RPMI8226 (cell line): ENCODE measurements at regions not wholly inside any gene's neighbourhood (a gene's known extent, or its start where the extent isn't known, plus 50 kb on each side); places are given as distances from the start of the nearest gene placed in this dataset.

ENCODE experiments used
- DNase-seq: peaks from one replicate; pipeline ENCODE4 v3.0.0-alpha.2; 2015

DNA sequence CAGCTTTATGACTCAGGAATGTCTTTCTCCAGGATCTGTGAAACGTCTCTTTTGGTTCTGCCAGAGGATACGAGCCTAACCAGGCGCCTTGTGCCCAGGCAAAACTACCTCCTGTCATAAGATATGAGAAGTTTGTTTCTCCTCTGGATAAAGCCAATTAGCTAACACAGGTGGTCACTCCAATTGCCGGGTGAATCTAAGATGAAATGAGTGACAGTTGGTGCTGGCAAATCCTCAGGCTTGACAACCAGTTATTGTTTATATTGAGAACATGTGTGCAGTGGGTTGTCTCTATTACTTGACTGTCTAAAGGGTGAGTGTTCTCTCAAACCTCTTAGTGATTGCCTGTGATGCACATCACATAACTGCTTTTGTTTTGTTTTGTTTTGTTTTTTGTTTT lies 449.1 kb downstream of the XPNPEP1 start:
- no peak for DNase-seq

DNA sequence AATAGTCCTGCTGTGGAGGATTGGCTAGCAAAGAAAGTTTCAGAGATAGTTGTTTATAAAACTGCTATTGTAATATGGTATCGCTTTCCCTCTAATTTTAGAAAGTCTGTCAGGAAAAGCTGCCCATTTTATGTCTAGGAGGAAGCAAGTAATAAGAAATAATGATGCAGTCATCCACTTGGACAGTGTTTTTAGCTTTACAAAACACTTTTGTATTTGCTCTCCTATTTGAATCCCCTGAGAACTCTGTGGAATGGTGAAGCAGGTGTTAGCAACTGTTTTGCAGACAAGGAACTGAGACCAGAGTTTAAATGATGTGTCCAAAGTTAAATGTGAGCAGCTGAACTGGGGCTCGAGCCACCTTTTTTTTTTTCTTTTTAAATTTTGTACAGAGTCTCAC lies 455.8 kb downstream of the XPNPEP1 start:
- no peak for DNase-seq

DNA sequence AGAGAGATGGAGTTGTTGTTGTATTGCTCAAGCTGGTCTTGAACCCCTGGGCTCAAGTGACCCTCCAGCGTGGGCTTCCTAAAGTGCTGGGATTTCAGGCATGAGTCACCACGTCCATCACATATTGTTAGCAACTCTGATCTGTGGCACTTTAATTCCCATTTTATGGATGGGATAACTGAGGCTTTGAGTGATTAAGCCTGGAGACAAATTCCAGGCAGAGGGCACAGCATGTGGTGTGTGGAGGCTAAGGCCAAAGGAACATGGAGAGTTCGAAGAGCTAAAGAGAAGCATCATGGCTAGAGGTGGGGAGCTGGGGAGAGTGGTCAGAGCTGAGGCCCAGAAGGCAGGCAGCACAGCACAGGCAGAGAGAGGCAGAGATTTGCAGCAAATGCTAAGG lies 458.4 kb downstream of the XPNPEP1 start:
- DNase-seq: no peak

DNA sequence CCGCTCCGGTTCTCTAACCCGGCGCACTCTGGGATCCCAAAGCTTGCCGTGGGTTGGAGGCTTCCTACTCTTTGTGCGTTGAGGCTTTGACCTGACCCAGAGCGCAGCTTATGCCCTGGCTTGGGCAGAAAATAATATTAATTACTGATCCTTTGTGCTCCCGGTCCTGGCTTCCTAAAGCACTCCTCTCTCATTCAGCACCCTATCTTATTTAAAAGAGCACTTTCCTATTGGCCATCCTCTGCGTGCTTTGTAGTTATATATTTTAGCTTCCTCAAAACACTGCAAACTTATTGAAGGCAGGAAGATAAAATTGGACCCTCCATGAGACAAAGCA lies 466.0 kb downstream of the XPNPEP1 start:
- DNase-seq: no peak

DNA sequence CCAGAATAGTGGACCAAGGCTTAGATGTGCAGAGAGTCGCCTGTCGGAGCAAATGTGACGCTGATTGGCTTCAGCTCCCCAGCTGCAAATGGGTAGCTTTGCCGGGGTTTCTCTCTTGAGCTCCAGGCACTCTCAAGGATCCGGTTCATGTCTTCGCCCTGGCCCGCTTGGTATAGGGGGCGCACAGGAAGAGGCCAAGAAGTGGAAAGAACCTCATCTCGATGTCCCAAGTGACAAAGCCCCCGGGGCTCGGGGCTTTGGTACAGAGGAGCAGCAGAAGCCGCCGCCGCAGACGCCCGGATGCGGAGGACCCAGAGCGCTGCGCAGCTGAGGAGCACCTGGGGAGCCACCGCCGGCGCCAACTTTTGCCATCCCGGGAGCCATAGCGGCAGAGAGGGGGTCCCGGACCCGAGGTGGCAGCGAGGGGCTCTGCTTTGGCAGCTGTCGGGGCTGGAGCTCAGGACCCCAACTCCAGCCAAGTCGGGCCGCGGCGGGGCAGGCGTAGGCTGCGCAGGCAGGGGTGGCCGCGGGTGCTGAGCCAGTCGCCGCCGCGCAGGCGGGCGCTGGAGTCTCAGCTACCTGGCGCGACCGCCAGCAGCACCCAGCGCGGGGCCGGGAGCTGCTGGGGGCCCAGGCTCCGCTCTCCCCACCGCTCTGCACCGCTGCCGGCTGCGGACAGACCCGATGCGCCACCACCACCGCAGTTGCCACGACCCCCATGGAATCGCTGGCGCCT lies 466.6 kb downstream of the XPNPEP1 start:
- no peak for DNase-seq

DNA sequence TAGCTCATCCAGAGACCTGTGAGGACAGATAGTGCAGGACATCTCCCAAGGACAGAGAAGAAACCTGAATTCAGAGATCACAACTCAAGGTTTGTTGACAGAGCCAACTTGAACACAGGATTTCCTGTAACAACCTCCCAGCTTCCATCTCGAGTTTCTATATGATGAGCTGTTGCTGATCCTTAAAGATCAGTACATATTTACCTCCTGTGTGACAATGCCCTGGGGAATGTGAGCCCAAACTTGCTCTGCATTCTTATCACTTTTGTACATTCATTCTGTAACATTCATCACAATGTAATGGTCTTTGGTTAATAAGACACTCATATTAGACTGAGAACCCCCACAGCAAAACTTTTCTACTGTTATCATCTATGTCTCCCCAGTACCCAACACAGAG lies 468.6 kb downstream of the XPNPEP1 start:
- no peak for DNase-seq

DNA sequence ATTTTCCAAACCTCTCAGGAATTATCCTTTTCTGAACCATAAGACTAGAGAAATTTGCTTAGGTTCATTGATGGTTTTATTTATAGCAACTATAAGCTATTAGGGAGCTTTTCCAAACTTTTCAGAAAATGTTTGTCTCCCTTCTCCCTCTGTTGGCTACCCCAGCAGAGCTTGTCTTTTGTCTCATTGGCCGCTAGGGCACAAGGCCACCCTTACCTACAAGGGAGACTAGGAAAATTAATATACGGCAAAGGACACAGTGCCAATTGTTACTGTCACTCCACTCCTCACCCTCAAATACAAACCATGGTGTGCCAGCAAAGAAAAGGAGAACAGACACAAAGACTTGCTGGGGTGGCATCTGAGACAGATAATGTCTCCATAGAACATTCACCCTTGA lies 471.4 kb downstream of the XPNPEP1 start:
- no peak for DNase-seq

DNA sequence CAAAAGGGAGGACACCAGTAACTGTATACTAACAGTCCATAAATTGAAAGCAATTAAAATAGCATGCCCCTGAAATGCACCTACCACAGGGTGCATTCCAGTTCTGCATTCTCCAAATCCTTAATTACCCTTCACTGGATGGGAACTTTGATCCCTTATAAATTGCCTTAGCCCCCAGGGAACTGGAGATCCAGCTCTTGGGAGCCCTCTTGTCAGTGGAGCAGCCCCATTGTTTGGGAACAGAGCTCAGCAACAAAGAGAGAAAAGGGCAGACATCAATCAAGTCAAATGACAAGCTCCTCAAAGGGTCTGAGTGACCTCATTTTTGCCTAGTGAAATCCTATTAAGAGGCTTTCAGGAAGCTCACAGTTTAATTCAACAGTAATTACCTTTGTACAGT lies 472.6 kb downstream of the XPNPEP1 start:
- no peak for DNase-seq

DNA sequence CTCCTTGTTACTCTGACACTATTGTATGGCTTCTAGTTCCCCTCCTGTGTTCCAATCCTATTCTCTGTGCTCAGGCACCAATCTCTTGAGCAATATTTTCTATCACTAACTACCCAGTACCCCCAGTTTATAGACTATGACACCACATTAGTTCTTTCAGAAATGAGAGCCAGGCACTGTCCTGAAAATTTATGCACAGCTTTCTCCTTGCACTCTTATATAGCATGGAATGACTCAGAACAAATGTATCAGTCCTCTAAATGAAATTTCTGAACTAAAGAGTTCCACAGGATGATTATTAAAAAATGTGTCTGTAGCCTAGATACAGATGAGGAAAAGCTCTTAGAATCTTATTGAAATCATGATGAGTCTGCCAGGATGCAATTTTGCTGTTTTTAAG lies 489.9 kb downstream of the XPNPEP1 start:
- DNase-seq: no peak

DNA sequence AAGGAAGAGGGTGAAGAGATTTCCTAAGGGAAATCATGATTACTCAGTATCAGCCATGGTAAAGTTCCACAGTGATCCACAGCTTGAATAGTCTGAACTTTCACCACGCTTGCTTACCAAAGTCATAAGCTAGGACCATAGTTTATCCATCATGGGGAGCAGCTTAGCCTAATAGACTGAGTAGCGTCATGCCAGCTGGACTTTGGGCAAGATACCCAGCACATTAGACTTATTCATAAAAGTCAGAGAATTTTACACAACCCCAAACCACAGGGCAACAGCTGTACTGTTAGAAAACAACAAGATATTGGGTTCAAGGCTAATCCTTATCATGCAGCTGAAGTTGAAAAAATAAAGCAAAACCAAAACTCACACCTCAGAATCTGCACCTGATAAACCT lies 491.0 kb downstream of the XPNPEP1 start:
- no peak for DNase-seq

DNA sequence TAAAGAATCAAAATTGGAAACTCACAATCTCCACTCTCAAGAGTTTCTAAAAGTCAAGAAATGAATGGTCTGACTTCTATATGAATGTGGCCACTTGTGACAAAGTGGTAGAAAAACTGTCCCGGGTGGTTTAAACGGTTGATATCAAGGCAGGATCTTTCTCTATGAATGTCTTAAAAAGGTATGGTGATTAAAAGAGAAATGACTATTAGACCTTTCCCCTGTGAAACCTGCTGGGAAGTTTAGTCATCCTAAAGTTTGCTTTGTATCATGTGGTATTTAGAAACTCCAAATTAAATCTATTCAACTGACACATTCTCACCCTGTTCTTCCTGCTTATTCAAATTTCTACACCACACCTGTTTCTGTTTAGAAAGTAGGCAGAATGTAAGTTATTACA lies 492.5 kb downstream of the XPNPEP1 start:
- DNase-seq: no peak

DNA sequence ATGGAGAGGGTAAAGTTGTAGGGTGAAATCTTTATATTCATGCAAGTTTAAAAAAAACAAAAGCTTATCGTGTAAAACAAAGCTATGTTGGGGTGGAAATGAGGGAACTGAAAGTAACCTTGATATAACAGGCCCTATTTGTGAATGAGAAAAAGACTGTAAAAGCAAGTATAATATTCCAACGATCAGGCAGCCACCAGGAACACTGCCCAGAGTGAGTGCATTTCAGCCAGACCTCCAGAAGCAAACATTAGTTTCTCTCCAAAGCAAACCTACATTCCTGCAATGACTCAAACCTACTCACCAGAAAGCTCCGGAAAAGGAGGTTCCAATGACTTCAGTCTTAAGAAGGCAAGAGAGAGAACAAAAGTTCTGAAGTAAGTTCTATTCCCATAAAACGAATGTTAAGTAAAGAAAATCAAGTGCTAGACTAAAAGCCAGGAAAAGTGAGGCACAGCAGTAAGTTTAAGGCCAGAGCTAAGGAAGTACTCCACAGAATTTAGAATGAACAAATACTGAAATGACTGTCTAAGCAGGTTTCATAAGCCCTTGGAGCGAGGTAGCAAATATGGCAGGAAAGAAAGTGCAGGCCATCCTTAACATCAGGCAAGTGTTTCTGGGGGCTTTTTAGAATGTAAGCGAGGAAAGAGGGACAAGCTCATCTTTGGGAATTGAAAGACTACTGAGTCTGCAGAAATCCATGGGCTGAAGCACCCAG lies 493.1 kb downstream of the XPNPEP1 start:
- no peak for DNase-seq

DNA sequence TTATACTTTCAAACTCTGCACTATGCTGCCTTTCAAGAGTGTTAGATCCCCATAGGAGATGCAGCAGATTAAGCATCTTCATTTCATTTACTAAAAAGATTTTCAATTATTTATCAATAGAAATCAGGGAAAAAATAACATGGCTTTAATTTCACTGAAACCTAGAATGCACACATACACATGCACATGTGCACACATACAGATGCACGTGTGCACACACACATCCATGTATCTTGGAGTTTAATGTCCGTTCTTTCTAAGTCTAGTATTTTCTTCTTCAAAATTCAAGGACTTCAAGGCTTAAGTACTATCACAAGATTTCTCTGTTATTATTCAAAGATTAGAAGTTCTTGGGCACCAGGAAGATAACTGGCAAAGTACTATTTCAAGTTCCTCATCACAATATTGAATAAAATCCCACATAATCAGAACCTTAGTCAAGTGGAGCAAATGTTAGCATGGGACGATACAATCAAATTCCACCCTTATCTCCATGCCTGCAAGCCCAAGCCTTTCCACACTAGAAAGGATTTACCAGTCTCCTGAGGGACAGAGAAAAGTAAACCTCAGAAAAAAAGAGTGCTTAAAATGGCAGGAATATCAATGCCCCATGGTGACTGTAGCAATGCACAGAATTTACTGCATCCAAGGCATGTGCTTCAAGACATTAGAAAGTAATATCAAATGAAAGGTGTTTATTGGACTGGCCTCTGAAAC lies 494.4 kb downstream of the XPNPEP1 start:
- no peak for DNase-seq

DNA sequence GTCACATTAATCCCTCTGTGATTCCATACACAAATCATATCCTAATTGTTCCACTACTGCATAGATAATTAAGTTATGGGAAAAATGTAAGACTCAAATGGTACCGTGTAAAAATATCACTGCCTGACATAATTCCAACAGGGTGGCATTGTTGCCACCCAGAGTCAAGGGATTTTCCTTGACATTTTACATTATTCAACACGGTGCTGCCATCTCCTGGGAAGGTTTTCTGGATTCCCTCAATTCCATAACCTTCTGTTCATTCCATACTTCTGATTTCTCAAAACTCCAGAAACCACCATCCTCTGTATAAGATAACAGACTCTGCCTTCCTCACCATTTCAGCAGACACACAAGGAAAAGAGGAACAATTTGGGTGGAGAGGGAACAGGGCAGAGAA lies 495.9 kb downstream of the XPNPEP1 start:
- DNase-seq: no peak

DNA sequence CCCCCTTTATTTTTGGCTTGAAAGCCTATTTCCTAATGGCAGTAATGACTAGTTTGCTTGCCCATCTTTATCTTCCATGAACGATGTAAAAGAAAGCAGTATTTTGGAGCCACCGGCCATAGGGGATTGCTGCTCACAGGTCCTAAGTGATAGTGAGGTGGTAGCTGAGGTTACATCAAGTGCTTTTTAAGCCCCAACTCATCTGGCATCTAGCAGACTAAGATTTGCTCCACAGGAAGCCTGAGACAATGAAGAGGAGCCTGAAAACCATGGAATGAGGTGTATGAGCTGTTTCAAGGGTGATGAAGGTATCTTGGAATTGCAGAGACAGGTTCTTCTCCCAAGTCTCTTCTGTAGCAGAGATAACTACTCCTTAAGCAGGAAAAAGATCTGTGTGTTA lies 496.3 kb downstream of the XPNPEP1 start:
- no peak for DNase-seq

DNA sequence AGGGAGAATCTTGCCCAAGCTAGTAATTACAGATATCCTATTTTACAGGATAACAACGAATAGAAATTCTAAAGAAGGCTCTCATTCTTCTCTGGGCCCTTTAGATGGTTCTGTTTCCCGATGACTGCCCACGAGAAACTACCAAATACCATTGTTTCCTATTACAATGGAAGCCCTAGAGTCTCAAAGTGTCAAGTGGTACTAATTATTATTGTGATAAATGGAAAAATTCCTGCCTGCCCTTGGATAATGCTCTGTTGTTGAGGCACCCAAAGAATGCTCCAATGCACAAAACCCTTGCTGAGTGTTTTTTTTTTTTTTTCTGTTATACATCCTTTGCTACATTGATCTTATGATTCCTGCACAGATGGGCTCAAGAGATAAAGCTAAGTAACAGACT lies 504.5 kb downstream of the XPNPEP1 start:
- no peak for DNase-seq

DNA sequence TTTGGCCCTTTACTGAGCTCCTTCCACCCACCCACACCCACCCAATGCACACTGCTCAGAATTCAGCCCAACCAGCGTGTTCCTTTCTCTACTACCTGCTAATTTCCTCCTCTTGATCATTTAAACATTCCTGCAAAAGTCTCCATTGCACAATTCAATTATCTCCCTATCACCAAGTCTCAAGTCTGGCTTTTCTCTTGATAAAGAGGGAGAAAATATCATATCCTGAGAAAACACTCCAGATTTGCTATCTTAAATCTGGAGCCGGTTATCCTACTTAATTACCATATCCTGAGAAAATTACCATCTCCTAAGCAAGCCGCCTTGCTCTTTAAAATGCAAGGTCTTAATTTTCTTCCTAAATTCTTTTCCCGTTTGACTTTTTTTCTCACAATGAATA lies 505.5 kb downstream of the XPNPEP1 start:
- no peak for DNase-seq

DNA sequence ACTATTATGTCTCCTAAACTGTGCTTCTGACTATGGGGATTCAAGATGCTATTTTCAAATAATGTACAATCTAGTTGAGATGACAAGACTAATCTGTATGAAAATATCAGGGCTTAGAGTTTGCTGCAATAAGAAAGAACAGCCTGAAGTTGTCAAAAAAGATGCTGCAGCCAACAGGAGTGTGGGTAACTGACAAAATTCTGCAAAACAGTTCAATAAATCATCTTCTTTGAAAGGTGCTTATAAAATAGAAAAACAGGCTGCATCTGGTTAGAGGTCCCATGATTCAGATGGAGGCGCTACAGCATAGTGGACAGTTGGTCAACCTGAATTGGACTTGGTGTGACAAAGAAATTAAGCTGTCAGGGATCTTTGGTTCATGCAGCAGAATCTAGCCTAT lies 511.0 kb downstream of the XPNPEP1 start:
- no peak for DNase-seq

DNA sequence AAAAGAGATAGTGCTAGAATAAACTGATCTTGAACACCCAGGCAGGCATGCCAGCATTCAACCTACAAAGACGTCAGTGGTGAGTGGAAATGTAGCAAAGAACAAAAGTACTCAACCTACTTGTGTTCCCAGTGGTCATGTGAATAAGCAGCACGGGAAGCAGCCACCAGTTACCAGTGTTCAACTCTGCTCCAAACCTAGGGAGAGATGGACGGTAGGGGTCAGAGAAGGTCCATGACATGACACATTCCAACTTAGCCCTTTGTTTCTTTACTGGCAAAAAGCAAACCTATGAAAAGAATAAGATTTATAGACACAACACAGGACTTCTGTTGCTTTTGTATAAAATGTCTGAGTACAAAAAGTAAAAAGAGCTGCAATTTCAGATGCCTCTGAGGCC lies 511.4 kb downstream of the XPNPEP1 start:
- no peak for DNase-seq

DNA sequence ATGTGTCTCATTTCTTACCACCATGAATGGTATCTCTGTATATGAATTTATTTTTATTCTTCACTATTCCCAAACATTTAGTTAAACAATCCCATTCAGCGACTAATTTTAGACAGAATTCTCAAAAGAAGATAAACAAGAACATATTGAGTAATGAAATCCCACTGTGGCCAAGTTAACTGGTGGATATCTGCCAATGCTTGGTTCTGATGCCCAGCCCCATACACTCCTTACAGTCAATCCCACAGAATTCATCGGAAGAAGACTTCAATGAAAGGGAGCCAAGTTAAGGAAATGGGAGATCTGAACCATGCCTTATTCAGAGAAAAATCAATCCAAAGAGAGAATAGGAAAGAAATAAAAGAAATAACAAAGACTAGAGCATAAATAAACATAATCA lies 518.0 kb downstream of the XPNPEP1 start:
- no peak for DNase-seq

DNA sequence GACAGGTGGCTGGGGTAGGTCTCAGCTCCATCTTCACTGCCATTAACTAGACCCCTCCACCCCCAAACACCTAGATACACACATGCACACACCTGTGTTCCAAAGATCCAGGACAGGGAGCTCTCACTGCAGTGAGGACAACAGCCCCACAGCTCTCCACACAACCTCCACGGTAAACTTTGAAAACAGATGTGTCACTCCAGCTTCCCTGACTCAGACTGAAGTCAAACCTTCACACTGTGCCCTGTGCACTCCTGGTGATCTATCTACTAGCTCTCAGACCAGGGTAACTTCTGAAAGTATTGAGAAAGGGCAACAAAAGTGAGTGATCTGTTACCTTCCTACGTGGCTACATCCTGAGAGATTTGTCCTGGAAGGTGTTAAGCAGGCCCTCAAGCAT lies 519.8 kb downstream of the XPNPEP1 start:
- DNase-seq: no peak

DNA sequence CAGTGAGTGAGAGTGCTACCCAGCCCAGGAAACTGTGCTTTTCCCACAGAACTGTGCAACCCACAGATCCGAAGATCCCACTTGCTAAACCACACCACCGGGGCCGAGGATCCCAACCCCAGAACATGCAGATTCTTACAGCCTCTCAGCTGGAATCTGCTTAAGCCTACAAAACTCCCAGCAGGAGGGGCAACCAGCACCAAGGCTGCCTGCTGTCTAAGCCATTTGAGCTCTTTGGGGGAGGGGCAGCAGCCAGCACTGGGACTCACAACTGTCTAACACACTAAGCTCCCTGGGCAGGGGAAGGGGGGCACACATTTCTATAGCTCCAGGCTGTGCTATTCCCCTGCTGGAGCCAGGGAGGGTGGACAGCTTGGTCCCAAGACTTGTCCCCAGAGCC lies 529.9 kb downstream of the XPNPEP1 start:
- DNase-seq: no peak

DNA sequence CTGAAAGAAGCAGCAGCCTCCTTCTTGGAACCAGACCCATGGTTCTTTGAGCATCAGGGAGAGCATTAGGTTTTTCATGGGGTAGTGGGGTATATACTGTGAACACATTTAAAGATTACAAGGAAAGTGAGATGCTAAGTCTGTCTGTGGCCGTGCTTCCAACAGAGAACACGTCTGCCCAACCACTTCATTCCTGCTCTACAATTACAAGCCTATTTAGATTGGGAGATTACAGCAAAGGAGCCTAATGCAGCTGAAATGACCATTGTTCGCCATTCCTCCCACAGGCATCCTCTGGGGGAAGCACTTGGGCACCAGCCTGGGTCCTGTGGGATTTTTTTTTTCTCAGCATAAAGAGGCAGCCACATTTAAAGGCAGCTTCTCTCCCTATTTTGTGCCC lies 536.4 kb downstream of the XPNPEP1 start:
- no peak for DNase-seq

DNA sequence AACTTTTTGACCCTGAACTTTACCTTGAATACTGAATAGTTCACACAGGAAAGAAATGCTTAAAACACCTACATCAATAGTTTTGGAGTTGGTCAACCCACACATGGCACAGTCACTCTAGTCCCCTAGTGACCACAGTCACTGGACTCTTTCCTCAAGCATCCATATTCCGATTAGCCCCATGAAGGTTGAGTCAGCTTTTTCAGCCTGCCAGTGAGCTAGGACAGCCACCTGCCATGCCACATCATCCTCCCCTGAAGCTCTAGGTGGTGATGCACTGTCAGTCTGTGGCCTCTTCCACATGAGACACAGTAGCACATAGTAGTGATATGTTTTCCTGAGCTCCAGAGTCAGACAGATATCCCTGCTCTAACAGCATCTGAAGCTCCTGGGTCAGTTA lies 537.2 kb downstream of the XPNPEP1 start:
- DNase-seq: no peak
